GM18502 (cell line): ENCODE measurements at regions not wholly inside any gene's neighbourhood (a gene's known extent, or its start where the extent isn't known, plus 50 kb on each side); places are given as distances from the start of the nearest gene placed in this dataset.
"Not testable (repeated sequence)": the region's sequence is repeated elsewhere in the genome, so short reads cannot be mapped to it uniquely, and the experiment has no call there.

ENCODE experiments used
- ATAC-seq: cut with Tn5 transposase; IDR thresholded peaks from one replicate; pipeline ENCODE4 v1.9.1; 2021; ENCODE audit warnings: mild to moderate bottlenecking; ENCODE audit not compliant: unreplicated experiment, poor library complexity

DNA sequence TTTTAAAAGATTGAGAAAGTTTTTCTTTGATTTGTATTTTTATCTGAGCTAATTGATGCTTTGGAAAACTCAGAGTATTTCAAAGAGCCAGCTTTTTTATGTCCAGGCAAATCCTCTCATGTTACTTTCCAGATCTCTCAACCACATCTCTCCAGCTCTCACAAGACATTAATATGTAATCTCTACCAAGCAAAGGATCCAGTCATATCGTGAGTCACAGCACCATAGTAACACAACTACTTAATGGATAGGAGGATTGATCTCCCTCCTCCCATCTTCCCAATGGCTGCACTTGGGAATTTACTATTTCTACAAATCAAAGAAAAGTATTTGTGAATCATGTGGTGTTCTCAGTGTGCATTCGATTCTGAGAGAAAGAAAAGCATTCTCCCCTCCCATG lies 63.3 kb downstream of the POU4F1 start:
- ATAC-seq, result no peak

- not testable (repeated sequence) for ATAC-seq
Observed at GRCh38 chr13:78526044-78526443, 77.3 kb downstream of the POU4F1 start.

GRCh38 chr13:78524936-78525335 lies 78.4 kb downstream of the POU4F1 start:
- ATAC-seq, result no peak

DNA sequence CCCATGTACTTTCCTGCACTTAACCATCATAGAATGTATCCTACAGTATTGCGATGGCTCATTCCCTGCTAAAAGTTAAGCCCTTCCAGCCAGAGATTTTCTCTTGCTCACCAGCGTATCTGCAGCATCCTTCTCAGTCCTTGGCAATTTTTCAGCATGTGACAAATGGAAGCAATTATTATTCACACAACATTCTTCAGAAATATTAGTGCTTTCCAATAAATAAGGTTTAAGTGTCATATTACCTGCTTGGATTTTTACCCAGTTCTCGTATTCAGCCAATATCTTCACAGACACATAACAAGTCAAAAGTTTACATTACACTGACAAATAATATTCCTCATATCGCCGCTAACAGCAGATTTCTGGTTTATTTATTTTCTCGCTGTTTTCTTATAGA lies 82.3 kb downstream of the POU4F1 start:
- ATAC-seq, result no peak

DNA sequence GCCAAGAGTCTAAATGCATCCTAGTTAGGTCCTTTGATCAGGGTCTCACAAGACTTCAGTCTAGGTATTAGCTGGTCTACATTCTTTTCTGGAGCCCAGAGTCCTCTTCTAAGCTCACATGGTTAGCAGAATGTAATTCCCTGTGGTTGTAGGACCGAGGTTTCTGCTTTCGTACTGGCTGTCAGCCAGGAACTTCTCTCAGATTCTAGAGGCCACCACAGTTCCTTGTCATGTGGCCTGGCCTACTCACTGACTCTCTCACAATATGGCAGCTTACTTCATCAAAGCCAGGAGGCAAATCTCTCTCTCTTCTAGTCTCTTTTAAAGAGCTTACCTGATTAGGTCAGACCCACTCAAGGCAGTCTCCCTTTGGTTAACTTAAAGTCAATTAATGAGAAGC lies 82.9 kb downstream of the POU4F1 start:
- no peak for ATAC-seq

- ATAC-seq, result not testable (repeated sequence)
Observed at GRCh38 chr13:78518482-78518881, 84.9 kb downstream of the POU4F1 start.

DNA sequence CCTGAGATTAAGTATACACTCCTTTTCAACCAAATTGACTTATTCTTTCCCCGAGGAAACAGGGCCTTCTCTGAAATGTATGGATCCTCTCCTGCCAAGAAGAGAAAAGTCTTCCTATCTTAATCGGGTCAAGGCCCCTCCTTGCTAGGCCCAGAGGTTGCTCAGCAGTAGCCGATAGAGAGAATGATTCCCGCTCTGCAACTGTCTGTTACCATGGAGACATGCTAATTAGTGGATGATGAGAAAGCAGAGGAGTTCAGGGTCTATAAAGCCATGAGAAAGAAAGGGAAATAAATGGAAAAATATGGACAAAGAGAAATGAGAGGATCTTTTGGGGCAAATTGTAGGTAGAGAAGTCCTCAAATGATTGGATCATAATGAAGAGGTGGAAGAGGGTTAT lies 103.5 kb downstream of the POU4F1 start:
- no peak for ATAC-seq

DNA sequence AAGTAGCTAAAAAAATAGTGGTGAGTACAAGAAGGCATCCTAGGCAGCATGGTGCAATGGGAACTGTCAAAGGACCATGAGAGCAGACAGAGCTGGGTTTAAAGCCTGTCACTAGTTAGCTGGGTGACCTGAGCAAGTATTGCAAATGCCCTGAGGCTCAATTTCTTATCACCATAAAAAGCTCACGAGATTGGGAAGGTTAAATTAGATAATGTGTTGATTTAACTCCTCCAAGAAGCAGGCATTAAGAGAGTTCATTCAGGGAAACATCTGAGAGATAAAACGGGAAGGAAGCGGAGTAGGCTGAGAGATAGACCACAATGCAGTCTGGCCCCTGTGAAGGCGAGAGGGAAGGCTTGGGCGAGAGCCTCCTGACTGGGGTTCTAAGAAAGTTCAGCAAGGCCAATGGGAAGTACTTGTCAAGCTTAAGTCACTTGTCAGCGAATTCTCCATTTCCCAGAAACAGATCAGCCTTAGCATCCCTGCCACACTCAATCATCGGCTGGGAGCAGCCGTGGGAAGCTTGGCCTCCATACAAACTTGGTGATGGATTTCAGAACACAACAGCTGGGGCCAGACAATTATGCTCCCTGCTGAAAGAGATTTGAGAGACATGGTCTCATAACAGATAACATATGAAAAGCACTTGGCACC lies 105.5 kb downstream of the POU4F1 start:
- ATAC-seq, result no peak

DNA sequence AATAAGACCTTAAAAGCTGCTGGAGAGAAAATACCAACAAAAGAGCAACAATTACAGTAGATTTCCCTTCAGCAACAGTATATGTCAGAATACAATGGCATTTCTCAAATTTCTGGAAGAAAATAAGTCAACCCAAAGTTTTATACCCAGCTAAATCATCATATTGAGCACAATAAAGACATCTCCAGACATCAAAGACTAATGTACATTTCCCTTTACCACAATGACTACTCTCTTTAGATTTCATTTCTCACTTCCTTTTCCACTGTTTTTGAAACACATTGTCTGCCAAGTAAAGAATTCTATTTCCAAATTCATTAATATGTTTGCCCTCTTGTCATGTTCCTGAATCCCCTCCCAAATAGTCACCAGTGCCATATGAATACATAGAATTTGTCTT lies 111.4 kb downstream of the POU4F1 start:
- no peak for ATAC-seq

DNA sequence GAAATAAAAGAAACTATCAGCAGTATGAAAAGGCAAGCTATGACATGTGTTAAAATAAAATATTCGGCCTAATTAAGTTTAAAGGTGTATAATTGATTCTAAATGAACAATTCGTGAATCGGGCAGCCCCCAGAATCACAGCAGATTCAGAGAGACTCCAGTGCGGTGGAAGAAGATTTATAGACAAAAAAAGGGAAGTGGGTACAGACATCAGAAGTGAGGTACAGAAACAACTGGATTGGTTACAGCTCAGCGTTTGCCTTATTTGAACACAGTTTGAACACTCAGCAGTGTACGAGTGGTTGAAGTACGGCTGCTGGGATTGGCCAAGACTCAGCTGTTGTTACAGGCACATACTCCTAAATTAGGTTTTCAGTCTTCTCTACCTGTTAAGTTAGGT lies 113.1 kb downstream of the POU4F1 start:
- not testable (repeated sequence) for ATAC-seq

DNA sequence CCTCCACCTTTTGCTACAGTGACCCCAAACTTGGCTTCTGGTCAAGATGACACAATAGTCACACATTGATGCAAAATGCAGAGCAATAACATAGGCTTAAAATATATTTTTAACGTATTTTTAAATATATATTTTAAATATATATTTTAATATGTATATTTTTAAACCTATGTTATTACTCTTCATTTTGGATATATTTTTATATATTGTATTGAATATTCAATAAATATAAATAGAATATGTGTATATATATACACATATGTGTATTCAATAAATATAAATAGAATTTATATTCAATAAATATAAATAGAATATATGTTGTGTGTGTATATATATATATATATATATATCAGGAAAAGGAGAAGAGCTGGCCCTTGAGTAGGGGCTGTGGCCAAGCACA lies 115.6 kb downstream of the POU4F1 start:
- ATAC-seq, result no peak

GRCh38 chr13:78485803-78486202 lies 117.5 kb downstream of the POU4F1 start:
- no peak for ATAC-seq

- no peak for ATAC-seq
Observed at GRCh38 chr13:78478183-78478582, 125.2 kb downstream of the POU4F1 start.

DNA sequence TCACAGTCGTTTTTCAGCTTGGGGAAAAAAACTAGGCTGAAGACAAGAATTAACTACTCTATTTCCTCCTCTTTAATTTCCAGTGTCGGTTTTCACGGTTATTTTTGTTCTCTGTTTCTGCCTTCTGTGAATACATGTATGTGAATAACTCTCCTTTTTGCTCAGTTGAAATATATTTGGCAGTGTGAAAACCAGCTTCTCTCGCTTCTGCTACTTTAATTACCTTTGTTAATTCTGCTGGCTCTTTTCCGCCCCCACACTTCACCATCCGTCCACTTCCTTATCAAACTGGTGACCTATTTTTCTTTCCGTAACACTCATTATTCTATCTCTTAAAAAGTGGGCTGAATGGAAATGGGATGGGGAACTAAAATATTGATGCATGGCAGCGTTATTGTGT lies 126.4 kb downstream of the POU4F1 start:
- ATAC-seq, result no peak

GRCh38 chr13:78468621-78469020 lies 134.7 kb downstream of the POU4F1 start:
- no peak for ATAC-seq

- ATAC-seq, result no peak
Observed at GRCh38 chr13:78465250-78465649, 138.1 kb downstream of the POU4F1 start.

- ATAC-seq, result no peak
Observed at GRCh38 chr13:78460176-78460575, 143.2 kb downstream of the POU4F1 start.

- ATAC-seq, result no peak
Observed at GRCh38 chr13:78443839-78444238, 159.5 kb downstream of the POU4F1 start.

DNA sequence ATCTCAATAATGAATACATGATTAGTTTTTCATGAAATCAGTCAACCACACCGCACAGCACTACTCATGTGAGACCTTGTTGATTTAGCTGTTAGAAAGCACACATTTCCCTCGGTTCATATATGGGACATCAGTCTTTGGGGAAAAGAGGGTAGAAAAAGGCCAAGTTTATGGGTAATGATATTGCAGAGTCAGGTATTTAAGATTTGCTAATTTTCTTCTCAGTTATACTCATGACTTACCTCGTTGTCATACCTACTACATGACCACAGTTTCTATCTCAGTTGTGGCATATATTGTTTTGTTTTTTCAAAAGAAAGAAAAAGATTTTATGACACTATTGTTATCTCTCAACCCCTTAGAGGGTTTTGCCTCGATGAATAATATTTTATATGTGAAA lies 165.6 kb downstream of the POU4F1 start:
- ATAC-seq, result no peak

GRCh38 chr13:78436311-78436710 lies 167.0 kb downstream of the POU4F1 start:
- no peak for ATAC-seq

DNA sequence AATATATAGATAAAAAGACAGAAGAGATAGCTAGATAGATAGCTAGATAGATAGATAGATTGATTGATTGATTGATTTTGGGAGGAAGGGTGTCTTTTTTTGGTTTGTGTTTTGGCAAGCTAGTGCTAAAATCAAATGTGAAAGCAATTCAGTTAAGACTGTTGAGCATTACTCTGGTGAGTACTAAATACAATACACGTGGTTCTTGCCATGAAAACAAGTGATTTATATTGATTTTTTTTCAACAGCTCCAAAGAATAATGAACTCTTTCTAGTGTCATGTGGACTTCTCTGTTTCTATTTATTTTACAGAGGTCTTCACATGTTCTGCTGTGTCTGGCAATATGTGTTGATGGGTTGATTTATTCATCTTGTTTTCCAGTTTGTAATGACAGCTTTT lies 172.0 kb downstream of the POU4F1 start:
- no peak for ATAC-seq

DNA sequence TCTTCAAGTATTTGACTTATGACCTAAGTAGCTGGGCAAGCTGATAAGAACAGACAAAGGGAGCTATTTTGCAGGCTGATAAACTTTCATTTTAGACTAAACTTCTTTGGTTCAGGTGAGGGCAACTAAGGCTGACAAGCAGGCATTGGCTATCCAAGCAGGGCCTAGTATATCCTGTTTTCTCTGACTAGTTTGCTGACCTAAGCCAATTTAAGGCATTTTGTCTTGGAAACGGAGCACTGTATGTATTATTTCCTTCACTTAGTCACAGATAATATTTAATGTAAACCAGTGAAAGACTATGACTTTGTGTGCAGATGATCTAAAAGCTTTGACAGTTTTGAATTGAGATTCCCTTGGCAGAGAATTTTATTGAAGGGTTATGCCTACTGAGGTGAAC lies 172.5 kb downstream of the POU4F1 start:
- ATAC-seq, result no peak
